Epithelial cell of proximal tubule (primary cell): ENCODE measurements at regions not wholly inside any gene's neighbourhood (a gene's known extent, or its start where the extent isn't known, plus 50 kb on each side); places are given as distances from the start of the nearest gene placed in this dataset.

Experiments used
- DNase-seq: peaks from one replicate; pipeline ENCODE4 v3.0.0-alpha.2; 2011; ENCODE audit warnings: low read depth
- H3K4me3 ChIP-seq: 2 replicates; pipeline ENCODE4 v1.5.1; 2011; ENCODE audit warnings: low read depth, mild to moderate bottlenecking, low read length
- TF ChIP-seq, protein P1 (sequence below): conservative IDR thresholded peaks from 2 replicates; pipeline ENCODE4 v1.5.1; 2012; ENCODE audit warnings: low read depth, mild to moderate bottlenecking, low read length

DNA sequence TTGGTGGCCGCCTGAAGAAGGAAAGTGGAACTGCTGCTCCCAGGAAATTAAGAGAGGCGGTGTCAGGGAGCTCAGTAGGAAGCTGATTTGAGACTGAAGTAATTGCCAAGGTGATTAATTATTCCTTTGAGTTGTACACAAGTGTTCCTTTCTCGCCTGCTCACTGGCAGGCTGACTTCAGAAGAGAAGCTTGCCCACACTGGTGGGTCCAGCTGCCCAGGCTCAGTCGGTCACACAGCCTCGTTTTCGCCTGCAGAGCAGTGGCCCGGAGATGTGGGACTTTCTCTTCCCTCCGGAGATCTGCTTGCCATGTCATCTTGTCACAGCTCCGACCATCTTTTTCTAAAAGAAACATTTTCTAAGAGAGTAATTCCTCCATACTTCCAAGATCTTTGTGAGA lies 478.0 kb downstream of the MCTP2 start:
- H3K4me3 ChIP-seq, result no peak overlapping the region
- no peak for DNase-seq
- TF ChIP-seq, protein P1, sequence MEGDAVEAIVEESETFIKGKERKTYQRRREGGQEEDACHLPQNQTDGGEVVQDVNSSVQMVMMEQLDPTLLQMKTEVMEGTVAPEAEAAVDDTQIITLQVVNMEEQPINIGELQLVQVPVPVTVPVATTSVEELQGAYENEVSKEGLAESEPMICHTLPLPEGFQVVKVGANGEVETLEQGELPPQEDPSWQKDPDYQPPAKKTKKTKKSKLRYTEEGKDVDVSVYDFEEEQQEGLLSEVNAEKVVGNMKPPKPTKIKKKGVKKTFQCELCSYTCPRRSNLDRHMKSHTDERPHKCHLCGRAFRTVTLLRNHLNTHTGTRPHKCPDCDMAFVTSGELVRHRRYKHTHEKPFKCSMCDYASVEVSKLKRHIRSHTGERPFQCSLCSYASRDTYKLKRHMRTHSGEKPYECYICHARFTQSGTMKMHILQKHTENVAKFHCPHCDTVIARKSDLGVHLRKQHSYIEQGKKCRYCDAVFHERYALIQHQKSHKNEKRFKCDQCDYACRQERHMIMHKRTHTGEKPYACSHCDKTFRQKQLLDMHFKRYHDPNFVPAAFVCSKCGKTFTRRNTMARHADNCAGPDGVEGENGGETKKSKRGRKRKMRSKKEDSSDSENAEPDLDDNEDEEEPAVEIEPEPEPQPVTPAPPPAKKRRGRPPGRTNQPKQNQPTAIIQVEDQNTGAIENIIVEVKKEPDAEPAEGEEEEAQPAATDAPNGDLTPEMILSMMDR, result no peak

DNA sequence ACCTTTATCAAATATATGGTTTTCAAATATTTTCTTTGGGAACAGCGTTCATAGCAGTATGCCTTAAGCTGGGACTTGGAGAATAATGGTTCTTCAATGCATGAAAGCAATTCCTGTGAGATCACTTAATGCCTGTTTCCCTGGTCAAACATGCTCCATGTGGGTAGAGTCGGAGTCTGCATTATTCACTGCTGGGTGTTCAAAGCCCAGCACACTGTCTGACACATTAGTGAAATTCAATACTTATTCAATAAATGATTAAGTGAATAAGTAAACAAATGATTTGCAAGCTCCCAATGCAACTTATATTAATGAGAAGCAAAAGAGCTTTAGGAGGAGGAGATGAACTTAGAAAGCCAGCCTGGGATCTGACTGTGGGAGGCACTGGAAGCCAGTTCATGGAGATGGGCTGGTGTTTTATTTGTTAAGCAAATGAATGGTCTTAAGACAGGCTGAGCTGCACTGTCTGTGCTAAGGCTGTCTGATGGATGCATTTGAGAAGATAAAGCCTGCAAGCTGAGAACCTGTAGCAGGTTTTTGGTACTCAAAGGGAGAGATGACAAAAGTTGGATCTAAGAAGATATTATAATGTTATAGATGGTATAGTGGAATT lies 490.8 kb downstream of the MCTP2 start:
- H3K4me3 ChIP-seq, result no peak overlapping the region
- DNase-seq, result no peak
- TF ChIP-seq, protein P1, result no peak

DNA sequence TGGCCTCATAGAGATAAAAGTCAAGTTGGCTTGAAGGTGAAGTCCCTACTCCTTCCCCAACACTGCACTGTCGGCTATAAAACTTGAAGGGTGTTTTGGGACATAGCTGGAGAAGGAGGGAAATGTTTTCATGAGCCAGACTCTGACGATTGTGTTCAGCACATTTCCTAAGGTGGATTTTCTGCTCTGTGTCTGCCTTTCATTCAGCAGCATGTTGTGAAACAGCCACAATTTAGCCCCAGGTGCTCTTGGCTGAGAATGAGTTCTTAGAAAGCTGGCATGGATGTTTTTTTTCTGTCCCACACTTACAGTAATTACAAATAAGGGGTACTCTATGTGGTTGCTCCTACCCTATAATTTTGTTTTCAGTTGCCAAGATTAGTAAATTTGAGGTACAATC lies 492.4 kb downstream of the MCTP2 start:
- no peak overlapping the region for H3K4me3 ChIP-seq
- no peak for DNase-seq
- TF ChIP-seq, protein P1, result no peak

DNA sequence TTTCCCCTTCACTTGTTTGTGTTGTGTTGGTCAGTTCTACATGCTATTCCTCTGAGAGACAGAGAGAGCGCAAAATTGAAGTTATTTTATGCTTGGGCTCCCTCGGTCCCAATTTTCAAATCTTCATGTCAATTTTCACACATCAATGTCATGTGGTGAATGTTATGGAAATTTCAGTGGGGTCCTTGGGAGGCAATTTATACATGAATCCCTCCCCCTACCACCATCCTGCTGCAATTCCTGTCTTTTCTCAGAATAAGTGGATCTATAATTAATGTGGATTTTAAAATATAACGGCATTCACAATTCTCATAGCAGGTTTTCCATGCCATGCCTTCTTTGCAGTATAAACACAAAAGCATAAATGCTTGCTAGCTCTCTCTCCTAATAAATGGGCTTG lies 499.9 kb downstream of the MCTP2 start:
- DNase-seq, result no peak
- no peak overlapping the region for H3K4me3 ChIP-seq
- TF ChIP-seq, protein P1, result no peak

DNA sequence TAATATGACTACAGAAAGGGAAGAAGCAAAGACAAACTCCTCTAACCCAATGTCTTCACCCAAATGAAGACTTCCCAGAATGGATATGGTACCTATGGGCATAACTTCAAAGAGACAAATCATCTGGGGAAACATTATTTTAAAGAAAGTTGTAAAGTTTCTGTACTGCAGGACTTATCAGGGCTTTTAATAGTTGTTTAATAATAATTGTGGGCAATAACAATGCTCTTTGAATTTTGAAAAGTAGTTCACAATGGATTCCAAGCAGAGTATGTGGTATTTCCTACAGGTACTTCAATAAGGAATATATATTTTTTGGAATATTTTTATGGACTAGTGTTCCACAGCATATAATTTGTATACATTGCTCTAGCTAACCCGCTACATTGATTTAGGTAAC lies 503.1 kb downstream of the MCTP2 start:
- DNase-seq, result no peak
- TF ChIP-seq, protein P1, result no peak
- H3K4me3 ChIP-seq, result no peak overlapping the region

DNA sequence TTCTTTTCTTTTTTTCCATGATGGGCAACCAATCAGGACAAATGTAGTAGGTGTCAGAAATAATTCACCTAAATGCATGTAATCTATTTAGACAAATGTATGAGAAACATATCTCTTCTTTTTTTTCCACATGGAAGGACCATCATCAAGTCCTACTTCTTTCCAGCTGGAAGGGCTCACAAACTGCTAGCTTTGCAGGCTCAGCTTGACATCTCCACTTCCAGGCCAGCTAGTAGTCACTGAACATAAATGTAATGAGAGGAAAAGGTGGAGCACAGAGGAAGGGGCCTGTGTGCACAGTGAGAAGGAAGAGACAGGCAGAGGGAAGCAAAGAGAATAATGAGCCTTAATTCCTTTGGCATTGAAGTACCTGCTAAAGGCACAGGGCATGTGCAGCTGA lies 504.9 kb downstream of the MCTP2 start:
- H3K4me3 ChIP-seq, result no peak overlapping the region
- TF ChIP-seq, protein P1, result no peak
- DNase-seq, result no peak

DNA sequence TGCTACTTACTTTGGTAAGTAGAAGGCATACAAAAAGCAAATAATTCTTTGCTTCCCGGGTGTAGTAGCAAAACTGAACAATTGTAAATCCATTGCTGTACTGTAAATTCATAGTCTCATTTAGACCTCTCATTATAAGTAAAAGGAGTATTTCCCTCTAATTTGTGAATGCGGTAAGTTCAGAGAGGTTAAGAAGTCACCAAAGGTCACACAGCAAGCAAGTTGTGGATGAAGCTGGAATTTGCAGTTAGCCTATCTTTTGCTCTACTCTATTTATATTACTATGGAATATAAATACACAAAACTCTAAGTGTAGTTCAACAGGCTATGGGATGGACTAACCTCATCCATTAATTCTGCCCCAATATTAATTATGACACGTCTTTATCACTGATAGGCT lies 508.3 kb downstream of the MCTP2 start:
- no peak overlapping the region for H3K4me3 ChIP-seq
- TF ChIP-seq, protein P1, result no peak
- no peak for DNase-seq
